SK-N-SH (cell line): ENCODE measurements at regions not wholly inside any gene's neighbourhood (a gene's known extent, or its start where the extent isn't known, plus 50 kb on each side); places are given as distances from the start of the nearest gene placed in this dataset.

Source experiments
- CTCF ChIA-PET: fragments of 300-600, 350-600 bp; formaldehyde crosslinking; extraction: SDS; loops from one replicate; lab custom pipeline; 2021; lab: Yijun Ruan, JAX
- POLR2A ChIA-PET: fragments of 350-600 bp; sonication (Branson Sonifier 250); formaldehyde crosslinking; extraction: SDS; loops from one replicate; lab custom pipeline; 2020; ENCODE audit warnings: antibody characterized with exemption, inconsistent platforms; lab: Yijun Ruan, JAX
- DNase-seq: peaks from one replicate; pipeline ENCODE4 v3.0.0; 2012
- H2AFZ ChIP-seq: fragments of 200-600 bp; sonication (generic); 2 replicates; pipeline ENCODE4 v1.8.1; 2016; ENCODE audit warnings: antibody characterized with exemption, mild to moderate bottlenecking, low read depth
- H3F3A ChIP-seq: fragments of 200-600 bp; sonication (generic); replicated peaks from 2 replicates; pipeline ENCODE3; 2016; ENCODE audit warnings: antibody characterized with exemption, mild to moderate bottlenecking; ENCODE audit not compliant: insufficient read depth
- H3K27ac ChIP-seq, 2 experiments: fragments of 200-500 bp in 1 of 2; fragments of 200-600 bp in 1 of 2; sonication (Bioruptor generic) in 1 of 2; sonication (generic), shearing (Covaris generic) in 1 of 2; 2 replicates each; pipeline versions ENCODE4 v1.5.1 to v1.6.1; 2014 to 2016; ENCODE audit warnings: low read depth in 2 of 2, inconsistent platforms in 1 of 2, low read length in 1 of 2, mild to moderate bottlenecking in 1 of 2, mixed read lengths in 1 of 2
- H3K27me3 ChIP-seq: fragments of 200-600 bp; sonication (generic), shearing (Covaris generic); 2 replicates; pipeline ENCODE4 v1.6.1; 2016; ENCODE audit warnings: mixed run types; ENCODE audit not compliant: insufficient read depth
- H3K36me3 ChIP-seq, 2 experiments: fragments of 200-500 bp in 1 of 2; fragments of 200-600 bp in 1 of 2; sonication (Bioruptor generic) in 1 of 2; sonication (generic) in 1 of 2; replicated peaks in 1 of 2; 2 replicates each; pipeline versions ENCODE3 to v1.5.1; 2014 to 2016; ENCODE audit warnings: low read length in 1 of 2, mild to moderate bottlenecking in 1 of 2; ENCODE audit not compliant: insufficient read depth in 2 of 2, control insufficient read depth in 1 of 2
- H3K4me1 ChIP-seq, 2 experiments: fragments of 200-500 bp in 1 of 2; fragments of 200-600 bp in 1 of 2; sonication (Bioruptor generic) in 1 of 2; sonication (generic), shearing (Covaris generic) in 1 of 2; 2 replicates each; pipeline versions ENCODE4 v1.5.1 to v1.6.1; 2014 to 2016; ENCODE audit warnings: low read depth in 1 of 2, low read length in 1 of 2, mixed run types in 1 of 2; ENCODE audit not compliant: insufficient read depth in 2 of 2, control insufficient read depth in 1 of 2
- H3K4me2 ChIP-seq: fragments of 200-600 bp; sonication (generic), shearing (Covaris generic); 2 replicates; pipeline ENCODE4 v1.6.1; 2017; ENCODE audit warnings: mixed run types
- H3K4me3 ChIP-seq, 2 experiments: fragments of 200-500 bp in 1 of 2; fragments of 200-600 bp in 1 of 2; sonication (Bioruptor generic) in 1 of 2; sonication (generic), shearing (Covaris generic) in 1 of 2; 2 replicates each; pipeline versions ENCODE4 v1.5.1 to v1.8.1; 2014 to 2016; ENCODE audit warnings: low read depth in 2 of 2, inconsistent platforms in 1 of 2, low read length in 1 of 2, mild to moderate bottlenecking in 1 of 2, mixed read lengths in 1 of 2, moderate library complexity in 1 of 2
- H3K79me2 ChIP-seq: fragments of 200-600 bp; sonication (generic); 2 replicates; pipeline ENCODE4 v1.8.1; 2017; ENCODE audit warnings: mild to moderate bottlenecking; ENCODE audit not compliant: insufficient read depth
- H3K9ac ChIP-seq: fragments of 200-600 bp; sonication (generic); 2 replicates; pipeline ENCODE4 v1.6.1; 2017; ENCODE audit warnings: mixed run types
- H3K9me2 ChIP-seq: fragments of 200-600 bp; sonication (generic); 2 replicates; pipeline ENCODE4 v1.6.1; 2017; ENCODE audit warnings: mixed run types
- H3K9me3 ChIP-seq: fragments of 200-600 bp; sonication (generic); 2 replicates; pipeline ENCODE4 v1.6.1; 2017; ENCODE audit warnings: mixed run types, mild to moderate bottlenecking, moderate library complexity
- H4K20me1 ChIP-seq: fragments of 200-600 bp; sonication (generic); 2 replicates; pipeline ENCODE4 v1.6.1; 2017; ENCODE audit warnings: mild to moderate bottlenecking, mixed run types; ENCODE audit not compliant: insufficient read depth
- CHD2 ChIP-seq: fragments of 150-350 bp; IDR thresholded peaks from 2 replicates; pipeline ENCODE4 v1.6.1; 2018; ENCODE audit warnings: low read length; ENCODE audit not compliant: partially characterized antibody
- EZH2phosphoT487 ChIP-seq: fragments of 200-600 bp; sonication (generic); IDR thresholded peaks from 2 replicates; pipeline ENCODE4 v1.6.1; 2017; ENCODE audit warnings: low read depth, mixed run types, mild to moderate bottlenecking, antibody characterized with exemption, moderate library complexity, borderline replicate concordance
- FOSL2 ChIP-seq: IDR thresholded peaks from 2 replicates; pipeline ENCODE4 v1.4.0; 2012; ENCODE audit warnings: low read depth, mild to moderate bottlenecking, moderate library complexity, borderline replicate concordance
- FOXJ3 ChIP-seq: sonication (generic); formaldehyde crosslinking; IDR thresholded peaks from 2 replicates; pipeline ENCODE4 v1.5.1; 2020; ENCODE audit warnings: mild to moderate bottlenecking, missing genetic modification reagents
- GABPA ChIP-seq: IDR thresholded peaks from 2 replicates; pipeline ENCODE4 v1.4.0; 2012; ENCODE audit warnings: low read depth, mild to moderate bottlenecking
- PBX3 ChIP-seq: IDR thresholded peaks from 2 replicates; pipeline ENCODE4; 2012
- POLR2AphosphoS5 ChIP-seq: IDR thresholded peaks from 2 replicates; pipeline ENCODE4 v1.6.1; 2012; ENCODE audit warnings: low read depth, low read length
- RAD21 ChIP-seq: IDR thresholded peaks from 2 replicates; pipeline ENCODE4 v1.6.1; 2012; ENCODE audit warnings: mild to moderate bottlenecking, low read length
- REST ChIP-seq: IDR thresholded peaks from 2 replicates; pipeline ENCODE4 v1.6.1; 2012; ENCODE audit warnings: mild to moderate bottlenecking, low read depth, low read length, moderate library complexity
- RFX5 ChIP-seq: IDR thresholded peaks from 2 replicates; pipeline ENCODE4 v1.6.1; 2012; ENCODE audit warnings: mild to moderate bottlenecking, improper control_type of control experiment, low read length
- SMC3 ChIP-seq: IDR thresholded peaks from 2 replicates; pipeline ENCODE4 v1.6.1; 2012; ENCODE audit warnings: low read depth, low read length, improper control_type of control experiment
- TAF1 ChIP-seq: IDR thresholded peaks from 2 replicates; pipeline ENCODE4 v1.6.1; 2012; ENCODE audit warnings: low read depth, mild to moderate bottlenecking, low read length, moderate library complexity, borderline replicate concordance
- TCF12 ChIP-seq: IDR thresholded peaks from 2 replicates; pipeline ENCODE4 v1.4.0; 2012
- TEAD4 ChIP-seq: IDR thresholded peaks from 2 replicates; pipeline ENCODE4 v1.4.0; 2012; ENCODE audit warnings: mild to moderate bottlenecking, borderline replicate concordance; ENCODE audit not compliant: insufficient read depth
- USF2 ChIP-seq: fragments of 150-350 bp; IDR thresholded peaks from 2 replicates; pipeline ENCODE4 v1.6.1; 2017; ENCODE audit warnings: antibody characterized with exemption, low read length, low read depth, borderline replicate concordance
- YY1 ChIP-seq: IDR thresholded peaks from 2 replicates; pipeline ENCODE4 v1.4.0; 2012; ENCODE audit warnings: low read depth, mild to moderate bottlenecking
- WGBS: methylation state at CpG from one replicate; pipeline ENCODE4 v1.1.6; 2017; ENCODE audit warnings: low lambda C conversion rate; 5-methylcytosine and 5-hydroxymethylcytosine counted together

GRCh38 chr4:31160146-31160545 lies 440.0 kb downstream of the PCDH7 start (continued):
- TF ChIP-seq POLR2AphosphoS5, result no peak
- TF ChIP-seq TCF12, result no peak
- TF ChIP-seq TAF1, result no peak
- TF ChIP-seq CHD2, result no peak
- TF ChIP-seq YY1, result no peak
- no peak for TF ChIP-seq FOXJ3 (CRISPR knock-in tag)
- TF ChIP-seq TEAD4, result no peak
- no peak for TF ChIP-seq EZH2phosphoT487
- no peak for TF ChIP-seq RFX5
- TF ChIP-seq GABPA, result no peak

GRCh38 chr4:31169846-31170245 lies 449.7 kb downstream of the PCDH7 start:
- ChIA-PET CTCF (no interaction called here), POLR2A (no interaction called here)
- Histone ChIP-seq H3K4me1 (no peaks in the 10 kb centered on the region), H3K27me3 (no peaks in the 10 kb centered on the region), H3K4me3 (no peak overlapping the region), H3K4me2 (no peak overlapping the region), H2AFZ (no peak overlapping the region), H3K27ac (no peak overlapping the region), H3K79me2 (no peaks in the 10 kb centered on the region), H4K20me1 (no peaks in the 10 kb centered on the region), H3K9me2 (no peaks in the 10 kb centered on the region), H3K9me3 (no peaks in the 10 kb centered on the region), H3F3A (no peaks in the 10 kb centered on the region), H3K36me3 (no peaks in the 10 kb centered on the region), H3K9ac (no peak overlapping the region)
- no peak for DNase-seq
- TF ChIP-seq TAF1, result no peak
- TF ChIP-seq EZH2phosphoT487, result no peak
- TF ChIP-seq YY1, result no peak
- TF ChIP-seq TEAD4, result no peak
- TF ChIP-seq RAD21, result no peak
- TF ChIP-seq REST, result no peak
- TF ChIP-seq FOSL2, result no peak
- TF ChIP-seq USF2, result no peak
- no peak for TF ChIP-seq CHD2
- TF ChIP-seq PBX3, result no peak
- TF ChIP-seq SMC3, result no peak
- no peak for TF ChIP-seq POLR2AphosphoS5
- WGBS, result 11% methylated on average over 5 of the region's 5 CpGs
